ENCODE measurements at regions not wholly inside any gene's neighbourhood (a gene's known extent, or its start where the extent isn't known, plus 50 kb on each side); places are given as distances from the start of the nearest gene placed in this dataset.

- TF ChIP-seq HBP1 (CRISPR knock-in tag; IDR thresholded peaks at IDR 0.05) (no peak), CLOCK (CRISPR knock-in tag; IDR thresholded peaks at IDR 0.05; ENCODE audit: borderline replicate concordance) (no peak), GTF2A2 (tag; IDR thresholded peaks at IDR 0.05) (no peak), NR3C1 (CRISPR knock-in tag; IDR thresholded peaks at IDR 0.05) (no peak), U2AF1 (optimal IDR thresholded peaks at IDR 0.05; ENCODE audit: low read depth, low read length) (no peak), ZNF551 (CRISPR knock-in tag; IDR thresholded peaks at IDR 0.05) (no peak), ZNF511 (CRISPR knock-in tag; IDR thresholded peaks at IDR 0.05) (no peak)
These were observed 255.1 kb downstream of the CCSER2 start (continued) for GRCh38 chr10:84583501-84583900.

GRCh38 chr10:84587789-84588188 is 259.4 kb downstream of the CCSER2 start:
- in situ Hi-C loops (cut with MboI), result no loop called here
- BruUV-seq (replicated peaks), result no TSS peak
- no peak for TF ChIP-seq HNRNPK (IDR thresholded peaks at IDR 0.05; ENCODE audit: low read depth, low read length, poor library complexity, severe bottlenecking)
- TF ChIP-seq YY1 (IDR thresholded peaks at IDR 0.05; ENCODE audit: borderline replicate concordance in 1 of 3, control insufficient read depth in 1 of 3, extremely low read depth in 1 of 3, insufficient read depth in 3 of 3, insufficient read length in 1 of 3, insufficient replicate concordance in 2 of 3, low read depth in 1 of 3, low read length in 2 of 3), result no peak
- no peak for TF ChIP-seq THAP7 (CRISPR knock-in tag; IDR thresholded peaks at IDR 0.05)
- no peak for TF ChIP-seq PRMT5 (CRISPR knock-in tag; IDR thresholded peaks at IDR 0.05)
- no peak for TF ChIP-seq TSHZ1 (CRISPR knock-in tag; IDR thresholded peaks at IDR 0.05)

More at GRCh38 chr10:84587789-84588188, 259.4 kb downstream of the CCSER2 start:
- no peak overlapping the region for H3K9ac ChIP-seq (ENCODE audit: insufficient read depth in 1 of 2, low read depth in 2 of 2, low read length in 2 of 2)
- FAIRE-seq (no peak), DNase-seq (ENCODE audit: extremely low read depth in 1 of 4, low spot score in 3 of 4) (no peak), ATAC-seq (no peak)
- ChIA-PET CTCF (ENCODE audit: low intra/inter-chr PET ratio) (no interaction called here), POLR2A (interaction anchor here (0.7 kb wide), 1 partner anchor 10 kb away, joined by 3 read pairs; no protein-coding TSS in a partner anchor)
- peaks cover 2 to 13% of the 10 kb centered on the region in 2 experiments; a peak in 2 of 5 replicates for H3K27me3 ChIP-seq (ENCODE audit: control insufficient read depth in 2 of 2, insufficient read depth in 2 of 2, low read length in 2 of 2)
- H3K4me1 ChIP-seq (replicated peaks in 1 of 2; ENCODE audit: control insufficient read depth in 2 of 2, insufficient read depth in 2 of 2, low read length in 2 of 2), result no peaks in the 10 kb centered on the region
- H4K20me1 ChIP-seq (replicated peaks; ENCODE audit: control insufficient read depth, insufficient read depth, low read length), result no peaks in the 10 kb centered on the region
- no peak overlapping the region for H2AFZ ChIP-seq (ENCODE audit: low read depth, low read length)
- intact Hi-C loops (cut with micrococcal nuclease), result no loop called here
- no peak overlapping the region for H3K27ac ChIP-seq (ENCODE audit: extremely low read depth, low read depth, low read length)
- no peak overlapping the region for H3K4me3 ChIP-seq
- no peaks in the 10 kb centered on the region for H3K36me3 ChIP-seq (ENCODE audit: control insufficient read depth, insufficient read depth, low read length)
- no peaks in the 10 kb centered on the region for H3K9me1 ChIP-seq (ENCODE audit: control insufficient read depth, insufficient read depth, low read length)
- no peaks in the 10 kb centered on the region for H3K9me3 ChIP-seq (replicated peaks; ENCODE audit: control insufficient read depth, insufficient read depth, low read depth, low read length)
- no peaks in the 10 kb centered on the region for H3K79me2 ChIP-seq (ENCODE audit: control insufficient read depth, insufficient read depth, low read length)
- H3K4me2 ChIP-seq (ENCODE audit: insufficient read depth, low read length), result no peak overlapping the region

Measured in K562 (cell line).